ENCODE measurements at regions not wholly inside any gene's neighbourhood (a gene's known extent, or its start where the extent isn't known, plus 50 kb on each side); places are given as distances from the start of the nearest gene placed in this dataset.

- H3K9me3 ChIP-seq (replicated peaks; ENCODE audit: control insufficient read depth, insufficient read depth, low read depth, low read length) = no peaks in the 10 kb centered on the region; the same call in 1 of the 2 replicates
- FAIRE-seq = no peak
- in situ Hi-C loops (cut with MboI) (no loop called here), intact Hi-C loops (cut with micrococcal nuclease) (no loop called here)
- H3K79me2 ChIP-seq (ENCODE audit: control insufficient read depth, insufficient read depth, low read length) = no peaks in the 10 kb centered on the region
- no peaks in the 10 kb centered on the region for H3K36me3 ChIP-seq (ENCODE audit: control insufficient read depth, insufficient read depth, low read length)
- no peak overlapping the region for H3K4me2 ChIP-seq (ENCODE audit: insufficient read depth, low read length)
- no peaks in the 10 kb centered on the region for H3K4me1 ChIP-seq (replicated peaks in 1 of 2; ENCODE audit: control insufficient read depth in 2 of 2, insufficient read depth in 2 of 2, low read length in 2 of 2)
- no TSS peak for BruUV-seq (replicated peaks)
- no peak for DNase-seq (ENCODE audit: extremely low read depth in 1 of 4, low spot score in 3 of 4)
- CTCF ChIA-PET (ENCODE audit: low intra/inter-chr PET ratio) = no interaction called here
- POLR2A ChIA-PET = no interaction called here
- no peak overlapping the region for H2AFZ ChIP-seq (ENCODE audit: low read depth, low read length)
- no peaks in the 10 kb centered on the region for H3K9me1 ChIP-seq (ENCODE audit: control insufficient read depth, insufficient read depth, low read length)
- no peak overlapping the region for H3K4me3 ChIP-seq
- TF ChIP-seq ZBTB2 (IDR thresholded peaks at IDR 0.05) (no peak), ZNF354B (CRISPR knock-in tag; IDR thresholded peaks at IDR 0.05) (no peak), ZSCAN32 (CRISPR knock-in tag; IDR thresholded peaks at IDR 0.05) (no peak), ZNF79 (CRISPR knock-in tag; IDR thresholded peaks at IDR 0.05; ENCODE audit: low read depth) (no peak), ZNF224 (CRISPR knock-in tag; IDR thresholded peaks at IDR 0.05) (no peak), THAP12 (CRISPR knock-in tag; IDR thresholded peaks at IDR 0.05) (no peak), ZNF445 (CRISPR knock-in tag; IDR thresholded peaks at IDR 0.05; ENCODE audit: low read depth) (no peak), USF2 (CRISPR knock-in tag; IDR thresholded peaks at IDR 0.05) (no peak)
- H3K9ac ChIP-seq (ENCODE audit: insufficient read depth in 1 of 2, low read depth in 2 of 2, low read length in 2 of 2) = no peak overlapping the region
- WGBS (ENCODE audit: insufficient coverage, low coverage, missing lambda C conversion rate) = 0% methylated on average over 2 of the region's 2 CpGs
- ATAC-seq = no peak
- no peak overlapping the region for H3K27ac ChIP-seq (ENCODE audit: extremely low read depth, low read depth, low read length)
- no peaks in the 10 kb centered on the region for H4K20me1 ChIP-seq (replicated peaks; ENCODE audit: control insufficient read depth, insufficient read depth, low read length)
- no peaks in the 10 kb centered on the region for H3K27me3 ChIP-seq (ENCODE audit: control insufficient read depth in 2 of 2, insufficient read depth in 2 of 2, low read length in 2 of 2)
Observed at GRCh38 chr12:59973515-59973914, 377.7 kb downstream of the SLC16A7 start.

All from K562 (cell line).